IPS-NIHi11 (cell line): ENCODE measurements at regions not wholly inside any gene's neighbourhood (a gene's known extent, or its start where the extent isn't known, plus 50 kb on each side); places are given as distances from the start of the nearest gene placed in this dataset.

Experiments used
- DNase-seq: peaks from one replicate; pipeline ENCODE4 v3.0.0; 2012; ENCODE audit warnings: mixed read lengths, low spot score

GRCh38 chr1:194331758-194332157, 1145.3 kb upstream of the B3GALT2 start:
- DNase-seq, result no peak

- no peak for DNase-seq
These were observed 1136.3 kb upstream of the B3GALT2 start for GRCh38 chr1:194322751-194323150.

GRCh38 chr1:194318790-194319280, 1132.4 kb upstream of the B3GALT2 start:
- DNase-seq, result no peak

GRCh38 chr1:194309697-194310096, 1123.3 kb upstream of the B3GALT2 start:
- no peak for DNase-seq

- no peak for DNase-seq
These were observed 1122.9 kb upstream of the B3GALT2 start for GRCh38 chr1:194309269-194309668.

GRCh38 chr1:194300776-194301175, 1114.4 kb upstream of the B3GALT2 start:
- no peak for DNase-seq

GRCh38 chr1:194300340-194300739, 1113.9 kb upstream of the B3GALT2 start:
- DNase-seq, result no peak

GRCh38 chr1:194298007-194298598, 1111.7 kb upstream of the B3GALT2 start:
- no peak for DNase-seq

GRCh38 chr1:194297094-194297493, 1110.7 kb upstream of the B3GALT2 start:
- DNase-seq, result no peak

GRCh38 chr1:194296201-194296600, 1109.8 kb upstream of the B3GALT2 start:
- no peak for DNase-seq

GRCh38 chr1:194295685-194296084, 1109.3 kb upstream of the B3GALT2 start:
- peak; percentile 67 for DNase-seq

GRCh38 chr1:194293851-194294405, 1107.5 kb upstream of the B3GALT2 start:
- no peak for DNase-seq

GRCh38 chr1:194292966-194293365, 1106.6 kb upstream of the B3GALT2 start:
- no peak for DNase-seq

- DNase-seq, result no peak
These were observed 1103.3 kb upstream of the B3GALT2 start for GRCh38 chr1:194289569-194290266.

GRCh38 chr1:194288238-194288637, 1101.8 kb upstream of the B3GALT2 start:
- DNase-seq, result no peak

GRCh38 chr1:194281376-194281775, 1095.0 kb upstream of the B3GALT2 start:
- DNase-seq, result no peak

- peak; percentile 11 for DNase-seq
These were observed 1094.0 kb upstream of the B3GALT2 start for GRCh38 chr1:194280463-194280862.

- no peak for DNase-seq
These were observed 1093.6 kb upstream of the B3GALT2 start for GRCh38 chr1:194279975-194280374.

- no peak for DNase-seq
These were observed 1091.5 kb upstream of the B3GALT2 start for GRCh38 chr1:194277927-194278326.

GRCh38 chr1:194273660-194274059, 1087.2 kb upstream of the B3GALT2 start:
- no peak for DNase-seq

- DNase-seq, result peak; percentile 22
These were observed 1082.4 kb upstream of the B3GALT2 start for GRCh38 chr1:194268839-194269238.

GRCh38 chr1:194267021-194267420, 1080.6 kb upstream of the B3GALT2 start:
- DNase-seq, result no peak

- DNase-seq, result no peak
These were observed 1069.6 kb upstream of the B3GALT2 start for GRCh38 chr1:194256010-194256409.
